Brain microvascular endothelial cell (primary cell): ENCODE measurements at regions not wholly inside any gene's neighbourhood (a gene's known extent, or its start where the extent isn't known, plus 50 kb on each side); places are given as distances from the start of the nearest gene placed in this dataset.

Source experiments
- DNase-seq: peaks from one replicate; pipeline ENCODE4 v3.0.0-alpha.2; 2020
- H3K27ac ChIP-seq: fragments of 250-450 bp; sonication (Bioruptor Pico); 2 replicates; pipeline ENCODE4 v1.5.1; 2020; ENCODE audit warnings: mild to moderate bottlenecking, moderate library complexity
- H3K27me3 ChIP-seq: fragments of 250-450 bp; sonication (Bioruptor Pico); replicated peaks from 2 replicates; pipeline ENCODE4 v1.5.1; 2020; ENCODE audit warnings: mild to moderate bottlenecking
- H3K36me3 ChIP-seq: fragments of 250-450 bp; sonication (Bioruptor Pico); replicated peaks from 2 replicates; pipeline ENCODE4 v1.5.1; 2020; ENCODE audit warnings: mild to moderate bottlenecking
- H3K4me3 ChIP-seq: 2 replicates; pipeline ENCODE4 v1.5.1; 2011; ENCODE audit warnings: low read depth, mild to moderate bottlenecking, control low read depth, low read length, moderate library complexity
- in situ Hi-C: cut with HindIII; loops from 2 replicates; pipeline ENCODE4 v1.10.0; 2017; ENCODE audit warnings: low sequenced_read_pairs, low pct_ligation_motif_present
- TF ChIP-seq, protein P1 (sequence below): IDR thresholded peaks from 2 replicates; pipeline ENCODE4 v1.5.1; 2011; ENCODE audit warnings: low read depth, mild to moderate bottlenecking, moderate library complexity, low read length, control low read depth, inconsistent platforms; ENCODE audit errors: missing control alignments

DNA sequence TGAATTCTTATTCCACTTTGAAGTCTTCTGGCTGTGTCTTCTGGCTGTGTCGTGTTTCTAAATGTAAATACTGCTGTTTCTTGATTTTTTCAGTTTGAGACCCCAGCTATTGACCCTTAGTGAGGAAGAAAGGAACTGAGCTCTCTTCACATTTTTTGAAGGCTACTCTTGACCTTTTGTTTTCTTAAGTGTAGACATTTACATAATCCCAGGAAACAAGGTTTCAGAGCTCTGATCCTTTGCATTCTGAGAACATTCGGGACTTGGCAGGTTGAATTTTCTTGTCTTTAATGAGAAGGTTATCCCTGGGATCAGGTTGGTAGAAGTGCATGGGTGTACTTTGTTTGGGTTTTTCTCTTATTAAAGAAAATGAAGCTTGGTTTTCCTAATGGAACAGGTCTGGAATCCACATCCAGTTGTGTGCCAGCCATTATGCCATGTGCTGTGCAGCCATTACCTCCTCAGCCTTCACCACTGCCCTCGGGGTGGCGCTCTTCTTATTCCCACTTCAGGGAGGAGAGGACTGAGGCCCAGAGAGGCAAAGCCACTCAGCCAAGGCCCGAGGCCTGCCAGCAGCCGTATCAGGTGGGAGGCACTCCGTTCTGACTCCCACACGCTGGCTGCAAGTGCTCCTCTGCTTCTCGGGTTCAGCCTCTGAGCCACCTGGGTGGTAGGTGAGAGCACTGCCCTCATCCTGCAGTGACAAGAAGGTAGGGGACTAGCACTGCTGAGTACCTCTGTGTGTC lies 120.9 kb downstream of the BEGAIN start:
- no peak for DNase-seq
- in situ Hi-C loops: no loop called here
- H3K27ac ChIP-seq: no peak overlapping the region
- no peaks in the 10 kb centered on the region for H3K36me3 ChIP-seq
- TF ChIP-seq, protein P1, sequence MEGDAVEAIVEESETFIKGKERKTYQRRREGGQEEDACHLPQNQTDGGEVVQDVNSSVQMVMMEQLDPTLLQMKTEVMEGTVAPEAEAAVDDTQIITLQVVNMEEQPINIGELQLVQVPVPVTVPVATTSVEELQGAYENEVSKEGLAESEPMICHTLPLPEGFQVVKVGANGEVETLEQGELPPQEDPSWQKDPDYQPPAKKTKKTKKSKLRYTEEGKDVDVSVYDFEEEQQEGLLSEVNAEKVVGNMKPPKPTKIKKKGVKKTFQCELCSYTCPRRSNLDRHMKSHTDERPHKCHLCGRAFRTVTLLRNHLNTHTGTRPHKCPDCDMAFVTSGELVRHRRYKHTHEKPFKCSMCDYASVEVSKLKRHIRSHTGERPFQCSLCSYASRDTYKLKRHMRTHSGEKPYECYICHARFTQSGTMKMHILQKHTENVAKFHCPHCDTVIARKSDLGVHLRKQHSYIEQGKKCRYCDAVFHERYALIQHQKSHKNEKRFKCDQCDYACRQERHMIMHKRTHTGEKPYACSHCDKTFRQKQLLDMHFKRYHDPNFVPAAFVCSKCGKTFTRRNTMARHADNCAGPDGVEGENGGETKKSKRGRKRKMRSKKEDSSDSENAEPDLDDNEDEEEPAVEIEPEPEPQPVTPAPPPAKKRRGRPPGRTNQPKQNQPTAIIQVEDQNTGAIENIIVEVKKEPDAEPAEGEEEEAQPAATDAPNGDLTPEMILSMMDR: no peak
- no peak overlapping the region for H3K4me3 ChIP-seq
- H3K27me3 ChIP-seq: no peaks in the 10 kb centered on the region

DNA sequence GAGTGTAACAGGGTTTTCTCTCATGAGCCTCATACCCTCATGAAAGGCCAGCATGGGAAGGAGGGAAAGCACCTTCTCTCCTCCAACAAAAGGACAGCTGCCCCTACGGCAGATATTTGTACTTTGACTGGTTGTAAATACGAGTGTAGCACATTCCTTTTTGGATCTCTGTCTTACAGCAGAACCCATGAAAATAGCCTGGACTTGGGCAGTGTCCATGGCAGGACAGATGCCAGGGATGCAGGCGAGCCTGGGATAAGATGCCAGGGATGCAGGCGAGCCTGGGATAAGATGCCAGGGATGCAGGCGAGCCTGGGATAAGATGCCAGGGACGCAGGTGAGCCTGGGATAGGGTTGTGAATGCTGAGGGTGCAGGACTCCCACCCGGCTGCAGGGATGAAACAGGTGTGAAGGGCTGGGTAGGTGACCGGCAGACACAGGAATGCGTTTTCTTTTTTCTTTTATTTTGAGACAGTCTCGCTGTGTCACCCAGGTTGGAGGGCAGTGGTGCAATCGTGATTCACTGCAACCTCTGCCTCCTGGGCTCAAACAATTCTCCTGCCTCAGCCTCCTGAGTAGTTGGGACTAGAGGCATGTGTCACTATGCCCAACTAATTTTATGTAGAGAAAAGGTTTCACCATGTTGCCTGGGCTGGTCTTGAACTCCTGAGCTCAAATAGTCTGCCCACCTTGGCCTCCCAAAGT lies 120.0 kb downstream of the BEGAIN start:
- DNase-seq: no peak
- H3K4me3 ChIP-seq: no peak overlapping the region
- H3K36me3 ChIP-seq: no peaks in the 10 kb centered on the region
- TF ChIP-seq, protein P1: no peak
- in situ Hi-C loops: no loop called here
- no peaks in the 10 kb centered on the region for H3K27me3 ChIP-seq
- H3K27ac ChIP-seq: no peak overlapping the region

GRCh38 chr14:100467939-100468338 lies 119.3 kb downstream of the BEGAIN start:
- in situ Hi-C loops: no loop called here
- DNase-seq: no peak
- Histone ChIP-seq H3K27ac (no peak overlapping the region), H3K27me3 (no peaks in the 10 kb centered on the region), H3K36me3 (no peaks in the 10 kb centered on the region), H3K4me3 (no peak overlapping the region)
- TF ChIP-seq, protein P1: no peak

GRCh38 chr14:100468557-100468956 lies 118.7 kb downstream of the BEGAIN start:
- DNase-seq: no peak
- H3K4me3 ChIP-seq: no peak overlapping the region
- TF ChIP-seq, protein P1: no peak

DNA sequence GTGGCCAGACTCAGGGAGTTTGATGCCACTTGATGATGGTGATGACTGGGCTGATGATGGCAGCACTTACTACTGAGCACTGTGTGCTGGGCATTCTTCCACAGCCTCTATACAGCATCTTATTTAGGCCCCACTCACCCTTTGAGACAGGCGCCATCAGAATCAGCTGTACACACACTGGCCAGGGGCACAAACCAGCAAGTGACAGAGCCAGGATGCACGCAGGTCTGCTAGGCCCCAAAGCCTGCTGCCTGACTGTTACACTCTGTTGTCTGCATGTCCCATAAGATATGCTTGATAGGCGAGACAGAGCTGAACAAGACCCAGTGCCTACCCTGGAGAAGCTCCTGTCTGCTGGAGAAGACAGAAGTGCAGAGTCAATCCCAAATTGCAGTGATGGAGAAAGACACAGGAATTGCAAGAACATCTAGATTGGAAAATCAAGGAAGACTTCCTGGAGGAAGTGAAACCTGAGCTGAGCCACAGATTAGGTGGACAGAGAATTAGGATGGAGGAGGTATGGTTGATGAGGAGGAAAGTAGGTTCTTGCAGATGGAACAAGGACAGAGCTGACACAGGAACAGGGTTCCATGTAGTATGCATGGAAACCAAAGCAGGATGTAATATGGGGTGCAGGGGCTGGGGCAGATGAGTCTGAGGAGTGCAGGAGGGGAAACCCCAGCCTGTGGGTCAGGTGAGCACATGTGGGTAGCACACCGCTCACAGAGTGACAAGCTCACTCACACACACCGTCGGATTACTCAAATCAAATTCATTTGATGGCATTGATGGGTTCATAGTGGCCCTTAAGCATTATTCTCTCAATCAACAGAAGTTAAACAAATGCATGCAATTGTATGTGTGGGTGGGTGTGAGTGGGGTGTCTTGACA lies 117.3 kb downstream of the BEGAIN start:
- TF ChIP-seq, protein P1: no peak
- Histone ChIP-seq H3K36me3 (no peaks in the 10 kb centered on the region), H3K27ac (no peak overlapping the region), H3K4me3 (no peak overlapping the region), H3K27me3 (no peaks in the 10 kb centered on the region)
- in situ Hi-C loops: no loop called here
- no peak for DNase-seq

More at GRCh38 chr14:100468557-100468956, 118.7 kb downstream of the BEGAIN start:
- in situ Hi-C loops: no loop called here
- Histone ChIP-seq H3K27ac (no peak overlapping the region), H3K36me3 (no peaks in the 10 kb centered on the region), H3K27me3 (no peaks in the 10 kb centered on the region)
